PC-3 (cell line): ENCODE measurements at regions not wholly inside any gene's neighbourhood (a gene's known extent, or its start where the extent isn't known, plus 50 kb on each side); places are given as distances from the start of the nearest gene placed in this dataset.
A peak's percentile ranks its signal among the peaks of the same experiment; 100 is the strongest.

ENCODE experiments used
- ATAC-seq: fragments of 200-7000 bp; cut with Tn5 transposase; 2 replicates; pipeline ENCODE4 v1.9.1; 2020; ENCODE audit warnings: mild to moderate bottlenecking, moderate library complexity
- BruUV-seq: library from RNA; stranded (reverse); fragments of 400-500 nt; replicated peaks from 2 replicates; lab custom pipeline; 2021; lab: Mats Ljungman, UMichigan
- CTCF ChIA-PET: fragments of 300-600 bp; sonication (Branson Sonifier 250); formaldehyde crosslinking; loops from one replicate; lab custom pipeline; 2022; ENCODE audit warnings: antibody characterized with exemption; lab: Charles Lee
- POLR2A ChIA-PET: fragments of 300-600 bp; sonication (Branson Sonifier 250); formaldehyde crosslinking; loops from one replicate; lab custom pipeline; 2022; ENCODE audit warnings: antibody characterized with exemption; ENCODE audit not compliant: unreplicated experiment; lab: Charles Lee
- DNase-seq: peaks from one replicate; pipeline ENCODE4 v3.0.0-alpha.2; 2015
- H2AFZ ChIP-seq: fragments of 300-600 bp; sonication (generic); 2 replicates; pipeline ENCODE4 v1.6.0; 2016; ENCODE audit warnings: antibody characterized with exemption, low read length
- H3F3A ChIP-seq: fragments of 300-600 bp; sonication (generic); one replicate; pipeline ENCODE4 v1.6.0; 2017; ENCODE audit warnings: antibody characterized with exemption, low read length, control low read depth, mild to moderate bottlenecking; ENCODE audit not compliant: unreplicated experiment
- H3K27ac ChIP-seq: fragments of 300-600 bp; sonication (generic); 2 replicates; pipeline ENCODE4 v1.5.1; 2016; ENCODE audit warnings: mild to moderate bottlenecking, low read length
- H3K27me3 ChIP-seq: fragments of 300-600 bp; sonication (generic); 2 replicates; pipeline ENCODE4 v1.6.1; 2016; ENCODE audit warnings: low read length, mixed read lengths
- H3K36me3 ChIP-seq: fragments of 300-600 bp; sonication (generic); 2 replicates; pipeline ENCODE4 v1.6.1; 2016; ENCODE audit warnings: low read depth, mixed run types, low read length, mixed read lengths
- H3K4me1 ChIP-seq: fragments of 300-600 bp; sonication (generic); 2 replicates; pipeline ENCODE4 v1.5.1; 2016; ENCODE audit warnings: low read length; ENCODE audit not compliant: insufficient read depth
- H3K4me2 ChIP-seq: fragments of 300-600 bp; sonication (generic); 2 replicates; pipeline ENCODE4 v1.6.0; 2016; ENCODE audit warnings: low read length
- H3K4me3 ChIP-seq: fragments of 300-600 bp; sonication (generic); 2 replicates; pipeline ENCODE4 v1.5.1; 2016; ENCODE audit warnings: mild to moderate bottlenecking, low read length, mixed read lengths
- H3K79me2 ChIP-seq: fragments of 300-600 bp; sonication (generic); 2 replicates; pipeline ENCODE4 v1.6.1; 2017; ENCODE audit warnings: low read length, mixed read lengths
- H3K9ac ChIP-seq: fragments of 300-600 bp; sonication (generic); 2 replicates; pipeline ENCODE4 v1.6.0; 2016; ENCODE audit warnings: mild to moderate bottlenecking, low read length
- H3K9me2 ChIP-seq: fragments of 300-600 bp; sonication (generic); replicated peaks from 2 replicates; pipeline ENCODE4 v1.6.1; 2016; ENCODE audit warnings: mixed run types, low read length, mixed read lengths
- H3K9me3 ChIP-seq: fragments of 300-600 bp; sonication (generic); 2 replicates; pipeline ENCODE4 v1.6.1; 2016; ENCODE audit warnings: low read length, mixed read lengths
- H4K20me1 ChIP-seq: fragments of 300-600 bp; sonication (generic); 2 replicates; pipeline ENCODE4 v1.6.1; 2016; ENCODE audit warnings: low read length, mixed read lengths
- CTCF ChIP-seq: fragments of 300-600 bp; sonication (generic); conservative IDR thresholded peaks from 2 replicates; pipeline ENCODE4 v1.5.1; 2017; ENCODE audit warnings: antibody characterized with exemption, low read depth, mild to moderate bottlenecking, low read length
- EZH2 ChIP-seq: fragments of 300-600 bp; sonication (generic); IDR thresholded peaks from one replicate; pipeline ENCODE4 v1.6.1; 2017; ENCODE audit warnings: antibody characterized with exemption, mild to moderate bottlenecking, low read length; ENCODE audit not compliant: unreplicated experiment
- EZH2phosphoT487 ChIP-seq: fragments of 300-600 bp; sonication (generic); IDR thresholded peaks from 2 replicates; pipeline ENCODE4 v1.6.1; 2018; ENCODE audit warnings: mild to moderate bottlenecking, antibody characterized with exemption, low read length, borderline replicate concordance
- intact Hi-C: fragments of 100-400 bp; cut with micrococcal nuclease; formaldehyde crosslinking; loops from 2 replicates; pipeline ENCODE4 v1.9.0; 2023

GRCh38 chr20:17799575-17800227, 99.9 kb downstream of the BANF2 start:
- no peaks in the 10 kb centered on the region for H3K79me2 ChIP-seq
- no peaks in the 10 kb centered on the region for H3K9me2 ChIP-seq
- no peaks in the 10 kb centered on the region for H3K36me3 ChIP-seq
- intact Hi-C loops: no loop called here
- no peak overlapping the region for H3K27ac ChIP-seq
- no peak for ATAC-seq
- peaks cover 27% of the 10 kb centered on the region for H3K4me1 ChIP-seq
- POLR2A ChIA-PET: no interaction called here
- H3K9me3 ChIP-seq: no peaks in the 10 kb centered on the region
- no peak overlapping the region for H3K9ac ChIP-seq
- no peak for TF ChIP-seq CTCF
- no peak for TF ChIP-seq EZH2
- no peak for TF ChIP-seq EZH2phosphoT487
- CTCF ChIA-PET: no interaction called here
- H3F3A ChIP-seq: no peaks in the 10 kb centered on the region
- H3K27me3 ChIP-seq: no peaks in the 10 kb centered on the region
- no peaks in the 10 kb centered on the region for H4K20me1 ChIP-seq
- H2AFZ ChIP-seq: no peak overlapping the region
- no peak overlapping the region for H3K4me2 ChIP-seq
- H3K4me3 ChIP-seq: no peak overlapping the region
- no TSS peak for BruUV-seq
- DNase-seq: no peak

DNA sequence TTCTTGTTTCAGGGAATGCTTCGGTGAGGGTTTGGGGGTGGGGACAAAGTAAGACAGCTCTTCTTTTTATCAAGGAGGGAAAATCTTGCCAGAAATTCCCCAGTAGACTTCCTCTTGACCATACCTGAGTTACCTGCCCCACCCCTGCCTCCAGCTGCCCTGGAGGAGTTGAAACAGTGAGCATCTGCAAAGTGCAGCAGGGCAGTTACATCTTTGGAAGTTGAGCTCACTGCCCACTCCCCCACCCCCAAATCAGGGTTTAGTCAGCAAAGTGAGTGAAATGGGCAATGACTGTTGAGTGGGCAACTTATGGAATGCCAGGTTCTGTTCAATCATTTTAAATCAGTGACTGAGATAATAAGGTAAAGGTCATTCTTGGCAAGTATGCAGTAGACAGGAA, 98.8 kb downstream of the BANF2 start:
- Histone ChIP-seq H2AFZ (peak overlapping the region; percentile 36; the same call in 1 of the 2 replicates), H3K27ac (peak overlapping the region; percentile 46), H3K9me2 (no peaks in the 10 kb centered on the region), H3K4me2 (peak overlapping the region; percentile 50; the same call in 1 of the 2 replicates), H3K9me3 (no peaks in the 10 kb centered on the region), H3K4me1 (peaks cover 27% of the 10 kb centered on the region), H3K79me2 (no peaks in the 10 kb centered on the region), H3K36me3 (no peaks in the 10 kb centered on the region), H4K20me1 (no peaks in the 10 kb centered on the region), H3K27me3 (no peaks in the 10 kb centered on the region), H3K4me3 (no peak overlapping the region), H3K9ac (no peak overlapping the region), H3F3A (no peaks in the 10 kb centered on the region)
- DNase-seq (peak; percentile 84), ATAC-seq (peak; percentile 38)
- TF ChIP-seq EZH2 (no peak), EZH2phosphoT487 (no peak)
- ChIA-PET POLR2A (no interaction called here), CTCF (no interaction called here)
- no TSS peak for BruUV-seq
- intact Hi-C loops: no loop called here

- H3K9ac ChIP-seq: no peak overlapping the region
- ATAC-seq (no peak), DNase-seq (no peak)
- H3K4me3 ChIP-seq: no peak overlapping the region
- ChIA-PET CTCF (interaction anchor here (0.5 kb wide), 1 partner anchor 113 kb away, joined by 10 read pairs; no protein-coding TSS in a partner anchor), POLR2A (no interaction called here)
- no peaks in the 10 kb centered on the region for H3K9me2 ChIP-seq
- no TSS peak for BruUV-seq
- H4K20me1 ChIP-seq: no peaks in the 10 kb centered on the region
- no peaks in the 10 kb centered on the region for H3K9me3 ChIP-seq
- peaks cover 27% of the 10 kb centered on the region for H3K4me1 ChIP-seq
- no peaks in the 10 kb centered on the region for H3K27me3 ChIP-seq
- no peak overlapping the region for H2AFZ ChIP-seq
- H3K79me2 ChIP-seq: no peaks in the 10 kb centered on the region
- no peaks in the 10 kb centered on the region for H3F3A ChIP-seq
- TF ChIP-seq EZH2: no peak
- no peak for TF ChIP-seq CTCF
- no peak for TF ChIP-seq EZH2phosphoT487
- H3K36me3 ChIP-seq: no peaks in the 10 kb centered on the region
- intact Hi-C loops: no loop called here
- H3K4me2 ChIP-seq: no peak overlapping the region
- no peak overlapping the region for H3K27ac ChIP-seq
Measured at GRCh38 chr20:17797579-17797978, 97.8 kb downstream of the BANF2 start.
